ENCODE measurements at regions not wholly inside any gene's neighbourhood (a gene's known extent, or its start where the extent isn't known, plus 50 kb on each side); places are given as distances from the start of the nearest gene placed in this dataset.

DNA sequence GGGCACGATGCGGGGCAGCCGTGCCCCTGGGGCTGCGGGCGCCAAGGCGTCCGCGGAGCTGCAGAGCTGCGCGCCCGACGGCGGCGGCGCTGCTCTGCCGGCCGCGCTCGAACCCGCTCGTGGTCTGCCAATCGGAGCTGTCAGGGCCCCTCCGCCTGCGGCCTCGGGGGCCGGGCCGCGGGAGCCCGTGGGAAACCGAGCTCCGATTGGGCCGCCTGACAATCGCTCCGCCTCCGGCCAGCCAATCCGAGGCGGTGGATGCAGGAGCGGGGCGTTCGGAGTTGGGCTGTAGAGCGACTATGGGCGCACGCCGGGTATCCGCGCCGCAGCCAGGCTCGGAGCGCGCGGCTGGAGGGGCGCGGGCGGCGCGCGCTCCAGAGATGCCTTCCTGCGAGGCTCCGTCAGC, 100.5 kb upstream of the SOD1 start:
- TF ChIP-seq, protein P1, sequence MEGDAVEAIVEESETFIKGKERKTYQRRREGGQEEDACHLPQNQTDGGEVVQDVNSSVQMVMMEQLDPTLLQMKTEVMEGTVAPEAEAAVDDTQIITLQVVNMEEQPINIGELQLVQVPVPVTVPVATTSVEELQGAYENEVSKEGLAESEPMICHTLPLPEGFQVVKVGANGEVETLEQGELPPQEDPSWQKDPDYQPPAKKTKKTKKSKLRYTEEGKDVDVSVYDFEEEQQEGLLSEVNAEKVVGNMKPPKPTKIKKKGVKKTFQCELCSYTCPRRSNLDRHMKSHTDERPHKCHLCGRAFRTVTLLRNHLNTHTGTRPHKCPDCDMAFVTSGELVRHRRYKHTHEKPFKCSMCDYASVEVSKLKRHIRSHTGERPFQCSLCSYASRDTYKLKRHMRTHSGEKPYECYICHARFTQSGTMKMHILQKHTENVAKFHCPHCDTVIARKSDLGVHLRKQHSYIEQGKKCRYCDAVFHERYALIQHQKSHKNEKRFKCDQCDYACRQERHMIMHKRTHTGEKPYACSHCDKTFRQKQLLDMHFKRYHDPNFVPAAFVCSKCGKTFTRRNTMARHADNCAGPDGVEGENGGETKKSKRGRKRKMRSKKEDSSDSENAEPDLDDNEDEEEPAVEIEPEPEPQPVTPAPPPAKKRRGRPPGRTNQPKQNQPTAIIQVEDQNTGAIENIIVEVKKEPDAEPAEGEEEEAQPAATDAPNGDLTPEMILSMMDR (IDR thresholded peaks at IDR 0.05): no peak
- no peak for TF ChIP-seq POLR2A (IDR thresholded peaks at IDR 0.05)

Measured in lower leg skin (tissue), 3 donors.